ENCODE measurements at regions not wholly inside any gene's neighbourhood (a gene's known extent, or its start where the extent isn't known, plus 50 kb on each side); places are given as distances from the start of the nearest gene placed in this dataset.
"Not testable (repeated sequence)": the region's sequence is repeated elsewhere in the genome, so short reads cannot be mapped to it uniquely, and the experiment has no call there.

DNA sequence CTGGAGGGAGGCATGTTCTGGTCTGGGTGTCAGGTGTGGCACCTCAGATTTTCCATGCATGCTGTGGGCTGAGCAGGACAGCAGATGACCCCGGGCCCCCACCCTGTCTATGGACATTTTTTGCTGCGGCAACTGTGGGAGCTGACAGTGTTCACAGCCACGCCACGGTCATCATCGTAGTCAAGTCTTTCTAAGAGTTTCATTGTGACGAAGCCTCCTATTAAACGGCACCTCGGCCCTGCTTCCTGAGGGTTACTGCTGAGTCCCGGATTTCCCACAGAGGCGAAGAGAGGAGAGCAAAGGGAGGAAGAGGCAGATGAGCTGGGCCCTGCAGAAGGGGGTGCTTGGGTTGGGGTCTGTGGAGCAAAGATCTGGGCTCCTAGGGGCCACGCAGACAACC, 152.1 kb upstream of the POTEB2 start:
- not testable (repeated sequence) for DNase-seq

- not testable (repeated sequence) for DNase-seq
Observed at GRCh38 chr15:21017326-21017725, 151.2 kb upstream of the POTEB2 start.

DNA sequence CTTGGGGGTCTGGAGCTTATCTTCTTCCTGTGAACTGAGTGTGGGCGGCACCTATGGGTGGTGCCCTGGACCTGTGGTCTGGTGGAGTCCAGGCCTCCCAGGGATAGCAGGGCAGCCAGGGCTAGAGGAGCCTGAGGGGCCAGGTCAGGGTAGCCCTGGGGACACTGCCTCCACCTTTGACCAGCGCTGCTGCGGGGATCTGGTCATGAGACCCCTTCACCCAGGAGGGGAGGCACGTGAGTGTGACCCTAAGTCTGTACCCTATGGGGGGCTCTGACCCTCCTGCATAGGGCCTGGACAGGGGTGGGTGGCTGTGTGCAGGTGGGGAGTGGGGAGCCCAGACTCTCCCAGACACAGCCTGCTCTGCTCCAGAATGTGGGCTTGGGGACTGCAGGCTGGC, 150.5 kb upstream of the POTEB2 start:
- not testable (repeated sequence) for DNase-seq

DNA sequence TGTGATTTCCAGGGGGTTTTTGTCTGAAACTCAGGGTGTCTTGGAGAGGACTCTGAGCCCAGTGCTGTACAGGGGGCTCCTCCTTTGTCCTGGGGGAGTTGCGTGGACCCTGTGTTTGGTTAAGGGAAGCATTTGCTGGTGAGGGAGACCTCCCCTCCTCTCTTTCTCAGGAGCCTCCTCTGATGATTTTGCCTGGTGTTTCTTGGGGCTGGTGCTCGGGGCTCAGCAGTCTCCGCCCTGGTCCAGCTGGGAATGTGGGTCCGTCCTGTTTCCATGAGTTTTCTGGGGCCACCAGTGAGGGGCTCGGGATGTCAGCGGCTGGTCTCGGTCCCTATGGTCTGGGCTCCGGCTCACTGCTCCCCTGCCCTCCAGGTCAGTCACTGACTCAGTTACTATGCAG, 149.1 kb upstream of the POTEB2 start:
- DNase-seq, result not testable (repeated sequence)

DNA sequence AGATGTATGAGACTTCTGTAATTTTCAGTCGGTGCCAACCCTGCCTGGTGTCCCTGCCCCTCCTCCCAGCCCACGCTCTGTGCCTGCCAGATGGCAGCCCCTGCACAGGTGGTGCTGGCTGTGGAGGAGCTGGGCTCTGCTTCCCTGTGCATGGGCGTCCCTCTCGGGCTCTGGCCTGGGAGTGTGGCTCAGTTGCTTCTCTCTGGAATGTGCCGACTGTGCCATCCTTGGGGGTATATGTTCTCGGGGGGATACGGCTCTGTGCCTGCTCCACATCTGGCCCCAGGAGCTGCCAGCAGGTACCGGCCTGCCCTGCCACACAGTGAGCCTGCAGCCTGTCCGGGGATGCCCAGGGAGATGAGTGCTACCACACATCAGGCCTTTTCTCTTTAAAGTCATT, 147.2 kb upstream of the POTEB2 start:
- DNase-seq, result not testable (repeated sequence)

DNA sequence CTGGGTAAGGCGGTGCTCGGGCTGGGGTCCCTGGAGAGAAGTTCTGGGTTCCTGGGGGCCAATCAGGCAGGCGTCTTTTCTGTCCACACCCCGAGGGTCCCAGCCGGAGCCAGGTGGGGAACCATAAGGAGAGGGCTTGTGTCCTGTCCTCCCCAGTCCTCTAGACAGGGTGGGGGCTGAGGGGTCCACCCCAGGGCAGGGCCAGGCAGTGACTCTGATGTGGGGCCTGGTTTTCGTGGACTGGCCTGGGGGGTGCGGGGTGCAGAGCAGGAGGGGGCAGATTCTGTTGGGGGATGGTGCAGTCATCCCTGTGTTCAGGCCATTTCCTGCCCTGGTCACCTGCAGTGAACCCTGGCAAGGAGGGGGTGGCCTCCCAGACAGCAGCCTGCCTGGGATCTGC, 143.5 kb upstream of the POTEB2 start:
- not testable (repeated sequence) for DNase-seq

DNA sequence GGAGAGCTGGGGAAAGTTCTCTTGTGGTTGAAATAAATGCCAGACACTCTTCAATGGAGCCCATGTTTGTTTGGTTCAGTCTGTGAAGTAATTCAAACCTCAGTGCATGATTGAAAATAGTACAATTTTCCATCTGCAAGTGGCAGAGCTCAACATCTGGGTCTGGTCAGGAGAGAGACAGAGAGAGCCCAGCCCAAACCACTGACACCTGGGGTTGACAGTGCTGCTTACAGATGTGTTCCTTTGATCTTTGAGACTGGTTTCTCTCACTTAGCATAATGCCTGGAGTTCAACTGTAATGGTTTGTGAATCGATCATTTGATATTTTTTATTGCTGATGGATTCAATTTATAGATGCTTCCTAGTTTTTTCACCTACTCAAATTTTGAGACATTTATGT, 137.3 kb upstream of the POTEB2 start:
- not testable (repeated sequence) for DNase-seq

DNA sequence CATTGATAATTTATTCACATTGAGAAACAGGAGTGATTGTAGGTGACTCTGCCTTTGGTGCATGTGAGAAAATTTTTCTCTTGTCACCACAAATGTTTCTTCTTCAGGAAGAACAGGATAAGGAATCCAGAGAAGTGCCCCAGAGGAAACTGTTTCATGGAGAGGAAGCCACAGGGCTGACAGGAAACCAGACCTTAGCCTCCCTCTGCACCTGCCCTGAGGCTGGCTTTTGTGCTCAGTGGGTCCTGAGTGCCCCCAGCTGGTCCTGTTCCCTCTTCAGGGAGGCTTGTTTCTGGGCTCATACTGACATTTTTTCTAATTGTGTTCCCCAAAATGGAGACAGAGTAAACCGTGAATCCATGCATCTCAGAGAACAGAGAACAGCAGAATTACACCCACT, 135.8 kb upstream of the POTEB2 start:
- DNase-seq, result not testable (repeated sequence)

GRCh38 chr15:20991691-20992090, 125.6 kb upstream of the POTEB2 start:
- DNase-seq, result not testable (repeated sequence)

DNA sequence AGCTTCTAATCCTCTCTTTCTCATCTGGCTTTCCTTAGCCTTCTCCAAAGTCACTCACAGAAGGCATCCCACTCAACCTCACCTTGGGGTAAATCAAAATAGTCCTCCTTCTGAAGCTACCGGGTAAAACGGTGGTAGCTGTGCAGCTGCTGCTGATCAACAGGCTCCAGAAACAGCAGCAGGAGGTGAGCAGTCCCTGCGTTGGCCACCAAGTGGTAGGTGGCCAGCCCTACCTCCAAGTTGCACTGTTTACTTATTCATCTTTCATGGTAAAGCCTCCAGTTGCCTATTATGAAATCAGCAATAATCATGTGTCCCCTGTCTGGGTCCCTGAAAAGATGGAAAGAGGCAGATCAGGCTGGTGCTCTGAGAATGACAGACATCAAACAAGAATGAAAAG, 125.1 kb upstream of the POTEB2 start:
- DNase-seq, result not testable (repeated sequence)

DNA sequence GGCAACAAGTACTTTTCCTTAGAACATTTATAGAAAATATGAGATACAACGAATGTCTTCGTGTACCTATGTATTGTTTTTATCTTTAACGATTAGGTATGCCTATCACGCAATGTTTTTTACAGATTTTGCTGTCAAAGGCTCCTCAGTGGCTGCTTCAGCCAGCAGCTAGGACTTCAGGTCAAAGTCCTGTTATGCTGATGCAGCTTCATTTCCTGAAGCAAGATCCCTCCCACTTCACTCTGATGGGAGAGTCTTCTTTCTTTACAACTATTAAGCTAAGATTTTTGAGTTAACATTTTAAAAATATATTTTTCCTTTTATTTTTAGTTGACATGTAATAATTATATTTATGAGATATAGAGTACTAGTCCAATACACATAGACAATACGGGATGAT, 120.7 kb upstream of the POTEB2 start:
- not testable (repeated sequence) for DNase-seq

DNA sequence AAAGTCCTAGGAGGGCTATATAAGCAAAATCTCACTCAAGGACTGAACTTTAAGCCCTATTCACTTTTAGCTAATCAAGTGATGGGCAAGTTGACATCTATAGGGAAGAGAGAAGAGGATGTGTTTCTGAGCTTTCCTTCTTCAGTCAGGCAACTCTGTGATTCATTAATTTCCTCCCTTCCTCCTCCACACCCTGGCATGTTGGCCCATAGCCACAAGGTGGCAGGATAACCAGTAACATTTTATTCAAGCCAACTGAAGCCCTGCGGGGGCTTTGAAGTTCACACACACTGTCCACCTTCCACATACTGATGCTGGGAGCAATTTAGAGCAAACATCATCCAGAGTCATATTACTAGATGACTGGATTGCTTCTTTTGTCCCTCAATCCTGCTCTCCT, 111.9 kb upstream of the POTEB2 start:
- not testable (repeated sequence) for DNase-seq

GRCh38 chr15:20972762-20973161, 106.6 kb upstream of the POTEB2 start:
- DNase-seq, result not testable (repeated sequence)

DNA sequence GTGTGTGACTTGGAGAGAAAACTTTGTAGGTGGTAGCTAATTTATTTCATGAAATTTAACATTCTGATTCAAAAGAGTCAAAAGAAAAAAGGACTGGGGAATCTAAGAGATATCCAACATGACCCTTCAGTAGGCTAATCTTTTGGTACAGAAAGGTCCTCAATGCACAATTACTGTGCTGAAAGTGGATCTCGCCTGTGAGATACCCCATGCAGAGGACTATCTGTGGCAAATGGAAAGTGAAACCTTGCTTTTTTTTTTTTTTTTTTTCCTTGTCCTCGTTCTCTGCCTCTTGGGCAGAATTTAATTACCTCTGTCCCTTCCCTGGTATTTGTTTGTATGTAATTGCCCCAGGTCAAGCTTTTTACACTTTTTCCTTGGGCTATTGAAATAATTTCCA, 93.2 kb upstream of the POTEB2 start:
- not testable (repeated sequence) for DNase-seq

GRCh38 chr15:20929322-20929721, 63.2 kb upstream of the POTEB2 start:
- DNase-seq, result not testable (repeated sequence)
